OCI-LY1 (cell line): ENCODE measurements at regions not wholly inside any gene's neighbourhood (a gene's known extent, or its start where the extent isn't known, plus 50 kb on each side); places are given as distances from the start of the nearest gene placed in this dataset.

Experiments used
- CTCF ChIP-seq: fragments of 200-600 bp; sonication (generic), shearing (Covaris generic); IDR thresholded peaks from 2 replicates; pipeline ENCODE4 v1.5.1; 2017; ENCODE audit warnings: mild to moderate bottlenecking, antibody characterized with exemption, low read length, moderate library complexity, mixed read lengths
- EZH2 ChIP-seq: fragments of 200-600 bp; sonication (generic), shearing (Covaris generic); IDR thresholded peaks from 2 replicates; pipeline ENCODE4 v1.8.0; 2017; ENCODE audit warnings: borderline replicate concordance, mixed run types, mild to moderate bottlenecking, antibody characterized with exemption, low read length, moderate library complexity, mixed read lengths

- TF ChIP-seq CTCF: no peak
- no peak for TF ChIP-seq EZH2
These were observed 382.2 kb downstream of the FBXW7 start for GRCh38 chr4:152153476-152154270.
